ENCODE measurements at regions not wholly inside any gene's neighbourhood (a gene's known extent, or its start where the extent isn't known, plus 50 kb on each side); places are given as distances from the start of the nearest gene placed in this dataset.
"Not testable (repeated sequence)": the region's sequence is repeated elsewhere in the genome, so short reads cannot be mapped to it uniquely, and the experiment has no call there.

- DNase-seq (ENCODE audit: low read depth, low spot score) (no peak), FAIRE-seq (no peak)
- no TSS peak for BruUV-seq (replicated peaks)
- POLR2A ChIA-PET = no interaction called here
- H2AFZ ChIP-seq (ENCODE audit: low read depth, low read length) = no peak overlapping the region
- H3K9me1 ChIP-seq (replicated peaks; ENCODE audit: control insufficient read depth, extremely low read depth, insufficient read depth, low read length) = no peaks in the 10 kb centered on the region
- H3K36me3 ChIP-seq (ENCODE audit: control insufficient read depth in 2 of 2, extremely low read depth in 1 of 2, insufficient read depth in 2 of 2, low read length in 2 of 2) = no peaks in the 10 kb centered on the region
- no peak overlapping the region for H3K4me3 ChIP-seq (replicated peaks in 1 of 3; ENCODE audit: insufficient read depth in 1 of 3, low read depth in 1 of 3, low read length in 3 of 3)
- no peak overlapping the region for H3K4me2 ChIP-seq (ENCODE audit: insufficient read depth, low read length)
- H3K9ac ChIP-seq (replicated peaks; ENCODE audit: extremely low read depth, insufficient read depth, low read length) = no peak overlapping the region
- CTCF ChIA-PET = interaction anchor here (0.6 to 1.1 kb wide), 2 partner anchors 10 to 252 kb away, joined by 3 to 4 read pairs; no protein-coding TSS in a partner anchor
- H4K20me1 ChIP-seq (replicated peaks; ENCODE audit: control insufficient read depth, extremely low read depth, insufficient read depth, low read length) = no peaks in the 10 kb centered on the region
- intact Hi-C loops (cut with micrococcal nuclease) = no loop called here
- H3K27me3 ChIP-seq (ENCODE audit: control insufficient read depth in 2 of 2, insufficient read depth in 2 of 2, low read length in 2 of 2) = no peaks in the 10 kb centered on the region
- H3K4me1 ChIP-seq (ENCODE audit: control insufficient read depth, extremely low read depth, insufficient read depth, low read length) = no peaks in the 10 kb centered on the region
- dilution Hi-C loops (cut with MboI; ENCODE audit: extremely low pct_ligation_motif_present, low sequenced_read_pairs) = no loop called here
- TF ChIP-seq POLR2AphosphoS5 (IDR thresholded peaks at IDR 0.05; ENCODE audit: insufficient read depth, low read depth, low read length) = no peak
- TF ChIP-seq GATA2 (IDR thresholded peaks at IDR 0.05; ENCODE audit: insufficient read depth, insufficient read length, low read depth, low read length) = no peak
- TF ChIP-seq JUN (IDR thresholded peaks at IDR 0.05; ENCODE audit: borderline replicate concordance, insufficient read depth, insufficient read length, low read depth) = no peak
- no peak for TF ChIP-seq EZH2 (IDR thresholded peaks at IDR 0.05; ENCODE audit: borderline replicate concordance, low read depth, low read length, severe bottlenecking)
- no peak for TF ChIP-seq CTCF (IDR thresholded peaks at IDR 0.05; ENCODE audit: extremely low read depth in 1 of 2, insufficient read depth in 1 of 2, low read depth in 1 of 2, low read length in 2 of 2)
- no peak for TF ChIP-seq POLR2A (IDR thresholded peaks at IDR 0.05; ENCODE audit: low read depth, low read length)
- no peak for TF ChIP-seq FOS (IDR thresholded peaks at IDR 0.05; ENCODE audit: borderline replicate concordance, insufficient read depth, low read length)
- no peak for TF ChIP-seq MAX (IDR thresholded peaks at IDR 0.05; ENCODE audit: insufficient read depth, insufficient read length)
- TF ChIP-seq MYC (IDR thresholded peaks at IDR 0.05; ENCODE audit: low read depth, low read length) = no peak
- H3K79me2 ChIP-seq (ENCODE audit: control insufficient read depth, insufficient read depth, low read length) = no peaks in the 10 kb centered on the region
- no peak overlapping the region for H3K27ac ChIP-seq (ENCODE audit: insufficient read depth, low read depth, low read length)
- H3K9me3 ChIP-seq (replicated peaks; ENCODE audit: control insufficient read depth, insufficient read depth, low read length) = no peaks in the 10 kb centered on the region
These were observed 259.8 kb downstream of the OSR1 start for GRCh38 chr2:19098467-19099160.

GRCh38 chr2:19089476-19089875, 268.9 kb downstream of the OSR1 start:
- H3K36me3 ChIP-seq (ENCODE audit: control insufficient read depth in 2 of 2, extremely low read depth in 1 of 2, insufficient read depth in 2 of 2, low read length in 2 of 2); H2AFZ ChIP-seq (ENCODE audit: low read depth, low read length); dilution Hi-C loops (cut with MboI; ENCODE audit: extremely low pct_ligation_motif_present, low sequenced_read_pairs); H3K4me2 ChIP-seq (ENCODE audit: insufficient read depth, low read length); H3K9ac ChIP-seq (replicated peaks; ENCODE audit: extremely low read depth, insufficient read depth, low read length); FAIRE-seq; H3K9me1 ChIP-seq (replicated peaks; ENCODE audit: control insufficient read depth, extremely low read depth, insufficient read depth, low read length); intact Hi-C loops (cut with micrococcal nuclease); H4K20me1 ChIP-seq (replicated peaks; ENCODE audit: control insufficient read depth, extremely low read depth, insufficient read depth, low read length); H3K79me2 ChIP-seq (ENCODE audit: control insufficient read depth, insufficient read depth, low read length); BruUV-seq (replicated peaks); H3K27ac ChIP-seq (ENCODE audit: insufficient read depth, low read depth, low read length); H3K27me3 ChIP-seq (ENCODE audit: control insufficient read depth in 2 of 2, insufficient read depth in 2 of 2, low read length in 2 of 2); H3K9me3 ChIP-seq (replicated peaks; ENCODE audit: control insufficient read depth, insufficient read depth, low read length); H3K4me1 ChIP-seq (ENCODE audit: control insufficient read depth, extremely low read depth, insufficient read depth, low read length); DNase-seq (ENCODE audit: low read depth, low spot score); POLR2A ChIA-PET; H3K4me3 ChIP-seq (replicated peaks in 1 of 3; ENCODE audit: insufficient read depth in 1 of 3, low read depth in 1 of 3, low read length in 3 of 3); CTCF ChIA-PET: not testable (repeated sequence)

Data from endothelial cell of umbilical vein (primary cell).